GM21381 (cell line): ENCODE measurements at regions not wholly inside any gene's neighbourhood (a gene's known extent, or its start where the extent isn't known, plus 50 kb on each side); places are given as distances from the start of the nearest gene placed in this dataset.

Source experiments
- ATAC-seq: cut with Tn5 transposase; IDR thresholded peaks from one replicate; pipeline ENCODE4 v1.9.1; 2021; ENCODE audit warnings: mild to moderate bottlenecking, moderate library complexity; ENCODE audit not compliant: unreplicated experiment

DNA sequence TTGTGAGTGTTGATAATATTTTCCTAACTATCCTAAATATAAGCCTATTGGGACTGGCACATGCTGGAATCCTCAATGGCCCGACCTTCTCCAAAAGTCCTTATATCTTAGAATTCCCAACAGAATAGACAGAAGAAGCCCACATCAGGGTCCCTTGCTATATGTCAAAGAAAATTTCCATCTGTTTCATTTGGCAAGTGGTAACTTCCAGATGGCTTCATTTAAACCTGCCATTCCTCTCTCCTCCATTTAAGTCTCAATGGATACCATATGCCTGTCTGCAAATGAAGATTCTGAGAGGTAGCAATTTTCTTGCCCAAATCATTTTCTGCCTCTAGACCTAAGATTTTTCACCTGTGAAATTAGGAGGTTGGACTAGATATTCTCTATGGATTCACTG is 73.1 kb upstream of the KCNA4 start:
- ATAC-seq, result no peak

- no peak for ATAC-seq
Observed at GRCh38 chr11:30091246-30091645, 74.4 kb upstream of the KCNA4 start.

DNA sequence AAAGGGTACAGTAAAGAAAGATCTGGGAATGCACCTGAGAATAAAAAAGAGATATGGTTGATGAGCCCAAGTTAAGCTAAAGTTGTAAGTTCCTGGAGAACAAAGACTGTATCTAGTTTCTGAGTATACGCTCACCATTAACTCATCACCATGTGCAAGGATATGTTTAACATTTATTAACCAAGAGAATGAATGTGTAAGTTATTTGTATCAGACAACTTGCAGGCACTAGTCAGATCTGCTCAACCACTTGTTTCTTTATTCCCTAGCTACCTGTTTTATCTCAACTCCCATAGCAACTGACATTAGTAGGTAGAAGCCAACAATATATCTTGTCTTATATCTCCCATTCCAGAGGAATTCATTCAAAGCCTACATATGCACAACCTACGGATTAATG is 74.9 kb upstream of the KCNA4 start:
- ATAC-seq, result no peak

GRCh38 chr11:30092518-30092917 is 75.7 kb upstream of the KCNA4 start:
- no peak for ATAC-seq

- no peak for ATAC-seq
Observed at GRCh38 chr11:30100495-30100894, 83.7 kb upstream of the KCNA4 start.

DNA sequence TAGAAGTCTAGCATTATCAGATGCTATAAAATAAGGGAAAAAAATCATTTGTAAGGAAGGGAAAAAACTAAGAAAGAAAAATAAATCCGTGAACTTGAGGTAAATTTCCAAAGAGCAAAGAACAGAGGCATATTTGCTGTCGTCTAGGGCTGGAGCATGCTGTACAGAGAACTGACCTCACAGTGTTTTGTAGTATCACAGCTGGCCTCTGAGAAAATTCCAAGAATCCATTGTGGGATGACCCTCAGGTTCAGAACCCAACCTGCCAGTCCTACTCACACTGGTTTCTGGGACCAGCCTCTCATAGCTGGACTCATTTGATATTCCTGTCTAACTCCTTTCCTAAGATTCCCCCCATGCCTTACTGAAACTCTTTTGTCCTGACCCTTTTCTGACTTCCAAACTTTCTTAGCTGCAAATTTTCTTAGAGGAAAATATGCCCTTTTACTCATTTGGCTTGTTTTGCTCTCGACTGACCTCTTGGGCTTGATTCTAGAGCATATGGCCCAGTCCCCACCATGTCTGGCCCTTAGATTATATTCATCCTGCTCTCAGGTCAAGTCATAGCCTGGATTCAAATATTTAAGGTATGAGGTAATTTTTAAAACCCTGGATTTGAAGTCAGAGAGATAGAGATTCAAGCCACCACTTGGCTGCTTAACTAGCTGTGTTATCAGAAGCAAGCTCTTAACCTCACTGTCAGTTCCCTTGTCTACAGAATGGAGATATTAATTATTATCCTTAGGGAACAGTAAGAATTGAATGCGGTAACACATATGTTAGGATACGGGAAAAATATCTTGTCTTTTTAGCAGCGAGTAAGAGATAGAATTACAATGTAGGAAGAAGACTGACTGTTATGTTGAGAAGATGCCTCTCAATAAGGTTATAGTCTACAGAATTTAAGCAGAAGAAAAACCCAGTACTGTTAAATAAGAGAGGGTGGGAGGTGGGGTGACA is 89.7 kb upstream of the KCNA4 start:
- no peak for ATAC-seq

DNA sequence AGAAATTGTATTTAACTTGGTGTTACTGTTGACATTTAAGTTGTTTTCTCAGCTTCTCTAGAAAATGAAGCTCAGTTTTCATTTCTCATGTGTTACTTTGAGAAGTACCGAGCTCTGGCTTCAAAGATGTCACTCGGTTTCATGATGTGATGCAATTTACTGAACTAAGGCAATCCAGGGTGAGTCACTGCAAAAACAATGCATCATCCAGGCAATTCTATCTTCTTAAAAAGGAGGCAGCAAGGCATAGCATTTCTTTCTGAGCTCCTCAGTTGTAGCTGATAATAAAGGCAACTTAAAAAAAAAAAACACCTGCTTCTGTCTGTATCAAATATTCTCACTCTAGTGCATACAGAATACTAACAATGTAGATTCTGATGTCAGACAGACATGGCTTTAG is 91.1 kb upstream of the KCNA4 start:
- ATAC-seq, result no peak

DNA sequence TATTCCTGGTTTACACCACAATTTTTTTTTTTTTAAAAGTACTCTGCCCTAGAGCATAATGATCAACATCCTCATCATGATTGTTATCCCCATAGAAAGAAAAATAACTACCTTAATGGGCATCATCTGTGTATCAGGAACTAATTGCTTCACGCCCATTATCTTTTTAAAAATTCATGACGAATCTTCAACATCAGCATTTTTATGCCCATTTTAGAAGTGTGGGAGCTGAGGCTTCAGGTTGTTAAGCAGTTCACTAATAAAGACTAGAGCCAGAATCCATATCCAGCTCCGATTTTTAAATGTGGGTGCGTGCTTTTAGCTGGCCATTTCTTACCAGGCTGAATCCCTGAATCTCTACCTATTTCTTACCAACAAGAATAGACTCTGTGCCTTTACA is 92.9 kb upstream of the KCNA4 start:
- ATAC-seq, result no peak

DNA sequence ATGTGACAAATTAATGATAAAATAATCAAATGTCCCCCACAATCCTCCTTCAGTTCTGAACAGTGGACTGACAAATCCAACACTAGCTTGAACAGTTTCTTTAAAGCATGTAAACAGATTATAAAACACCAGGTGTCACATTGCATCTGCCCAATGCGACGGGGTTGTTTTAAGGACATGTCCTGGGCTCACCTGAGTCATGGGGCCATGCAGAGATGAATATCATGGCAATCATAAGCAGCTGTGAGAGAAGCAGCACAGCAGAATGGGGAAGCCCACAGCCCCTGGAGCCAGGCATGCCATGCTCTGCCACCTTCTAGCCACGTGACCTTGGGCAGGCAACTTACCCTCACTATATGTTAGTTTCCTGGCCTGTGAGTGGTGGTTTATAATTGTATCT is 93.9 kb upstream of the KCNA4 start:
- no peak for ATAC-seq

DNA sequence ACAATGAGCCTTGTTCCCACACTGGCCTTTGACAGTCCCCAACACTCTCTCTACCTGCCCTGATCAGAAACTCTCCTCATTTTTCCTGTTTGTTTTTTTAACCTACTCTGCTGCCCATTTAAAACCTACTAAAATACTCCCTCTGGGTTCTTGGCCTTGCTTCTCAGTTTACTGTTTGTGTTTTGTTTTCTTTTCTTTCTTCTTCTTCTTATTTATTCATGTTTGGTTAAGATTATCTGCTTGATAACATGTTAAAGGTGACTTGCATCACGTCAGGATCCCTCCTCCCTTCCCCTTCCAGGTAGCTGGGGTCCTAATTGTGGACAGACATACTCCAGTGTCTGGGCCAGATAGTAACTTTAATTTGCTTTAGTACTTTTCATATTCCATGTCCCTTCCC is 95.0 kb upstream of the KCNA4 start:
- ATAC-seq, result no peak

- no peak for ATAC-seq
Observed at GRCh38 chr11:30113326-30113898, 96.6 kb upstream of the KCNA4 start.

- no peak for ATAC-seq
Observed at GRCh38 chr11:30116512-30116911, 99.7 kb upstream of the KCNA4 start.

DNA sequence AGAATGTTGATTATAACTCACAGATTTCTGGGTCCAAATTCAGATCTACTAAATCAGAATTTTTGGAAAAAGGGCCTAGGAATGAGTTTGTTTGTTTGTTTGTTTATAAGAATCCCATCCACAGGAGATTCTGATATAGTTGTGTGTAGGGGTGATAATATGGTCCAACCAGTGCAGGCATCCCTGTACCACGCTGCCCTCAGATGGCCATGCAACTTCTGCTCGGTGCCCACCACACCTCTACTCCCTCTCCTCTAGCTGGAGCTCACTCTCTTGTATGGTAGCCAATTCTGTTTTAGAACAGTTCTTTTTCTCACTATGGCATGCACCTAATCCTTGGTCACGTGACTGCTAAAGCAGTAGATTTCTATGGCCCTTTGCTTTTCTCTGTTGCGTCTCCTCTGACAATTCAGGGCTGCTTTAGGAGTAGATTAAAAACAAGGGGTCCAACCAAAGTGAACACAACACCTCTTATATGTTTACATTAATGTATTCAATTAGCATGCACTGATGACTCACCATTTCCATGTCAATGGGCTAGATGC is 103.3 kb upstream of the KCNA4 start:
- ATAC-seq, result no peak

- ATAC-seq, result no peak
Observed at GRCh38 chr11:30125456-30125855, 105.4 kb upstream of the FSHB start.

DNA sequence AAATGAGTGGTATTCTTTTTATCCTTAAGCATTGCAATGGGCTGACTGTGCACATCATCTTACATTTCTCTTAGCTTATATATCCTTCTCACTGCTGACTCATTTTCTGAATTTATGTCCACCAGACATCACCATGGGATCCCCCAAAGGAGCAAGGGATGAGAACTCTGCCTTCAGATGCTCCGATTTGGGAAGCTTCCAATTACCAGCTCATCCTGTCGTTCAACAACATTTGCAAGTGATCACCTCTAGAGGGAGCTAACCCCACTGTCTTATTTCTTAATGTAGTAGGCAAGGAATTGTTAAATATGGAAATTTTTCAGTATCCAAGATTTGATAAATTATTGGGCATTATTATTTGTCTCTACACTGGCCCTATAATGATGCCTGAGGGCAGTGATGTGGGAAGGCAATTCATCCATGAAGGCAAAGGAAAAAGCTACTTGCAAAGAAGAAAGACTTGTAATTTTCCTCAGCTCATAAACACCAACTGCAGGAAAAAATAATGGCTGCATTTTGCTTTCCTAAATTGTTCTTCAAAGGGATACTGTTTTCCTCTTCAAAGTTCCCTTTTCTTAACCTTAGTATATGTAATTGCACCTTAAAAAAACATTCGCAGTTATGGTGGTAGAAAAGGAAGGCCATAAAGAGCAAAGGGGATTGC is 102.4 kb upstream of the FSHB start:
- ATAC-seq, result no peak

GRCh38 chr11:30131535-30131934 is 99.3 kb upstream of the FSHB start:
- ATAC-seq, result peak; percentile 77

GRCh38 chr11:30133281-30133680 is 97.5 kb upstream of the FSHB start:
- ATAC-seq, result no peak

GRCh38 chr11:30143098-30143705 is 87.6 kb upstream of the FSHB start:
- ATAC-seq, result no peak

DNA sequence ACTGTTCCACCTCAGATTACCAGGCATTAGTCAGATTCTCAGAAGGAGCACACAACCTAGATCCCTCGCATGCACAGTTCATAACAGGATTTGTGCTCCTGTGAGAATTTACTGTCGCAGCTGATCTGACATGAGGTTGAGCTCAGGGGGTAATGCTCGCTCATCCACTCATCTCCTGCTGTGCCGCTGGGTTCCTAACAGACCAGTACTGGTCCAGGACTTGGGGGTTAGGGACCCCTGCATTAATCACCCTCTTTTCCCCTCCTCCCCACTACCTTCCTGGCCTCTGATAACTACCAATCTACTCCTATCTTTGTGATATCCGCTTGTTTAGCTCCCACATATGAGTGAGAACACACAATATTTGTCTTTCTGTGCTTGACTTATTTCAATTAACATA is 83.5 kb upstream of the FSHB start:
- ATAC-seq, result no peak

GRCh38 chr11:30149998-30150397 is 80.8 kb upstream of the FSHB start:
- ATAC-seq, result no peak

GRCh38 chr11:30150425-30150824 is 80.4 kb upstream of the FSHB start:
- no peak for ATAC-seq
